SK-N-SH treated with all-trans-retinoic acid at 6 μM for 48 hours (cell line): ENCODE measurements at regions not wholly inside any gene's neighbourhood (a gene's known extent, or its start where the extent isn't known, plus 50 kb on each side); places are given as distances from the start of the nearest gene placed in this dataset.

Experiments
- ATAC-seq: fragments of 200-7000 bp; cut with Tn5 transposase; 3 replicates; pipeline ENCODE4 v1.9.1; 2020; ENCODE audit warnings: mild to moderate bottlenecking, moderate library complexity
- BACH2 ChIP-seq: fragments of 250-450 bp; sonication (Bioruptor Pico); IDR thresholded peaks from 2 replicates; pipeline ENCODE4 v1.9.0; 2021; ENCODE audit warnings: mild to moderate bottlenecking, borderline replicate concordance
- CSDC2 ChIP-seq: fragments of 250-450 bp; sonication (Bioruptor Pico); IDR thresholded peaks from 2 replicates; pipeline ENCODE4 v1.5.0; 2020; ENCODE audit warnings: mild to moderate bottlenecking, moderate library complexity
- ESRRG ChIP-seq: fragments of 250-450 bp; sonication (Bioruptor Pico); IDR thresholded peaks from 2 replicates; pipeline ENCODE4 v1.6.1; 2021; ENCODE audit warnings: mild to moderate bottlenecking
- GLIS3 ChIP-seq: fragments of 250-450 bp; sonication (Bioruptor Pico); IDR thresholded peaks from 2 replicates; pipeline ENCODE4 v1.5.0; 2020; ENCODE audit warnings: mild to moderate bottlenecking, moderate library complexity
- ISL1 ChIP-seq: fragments of 250-450 bp; sonication (Bioruptor Pico); IDR thresholded peaks from 2 replicates; pipeline ENCODE4 v2.1.2; 2022; ENCODE audit warnings: mild to moderate bottlenecking, moderate library complexity
- OSR1 ChIP-seq: fragments of 250-450 bp; sonication (Bioruptor Pico); IDR thresholded peaks from 2 replicates; pipeline ENCODE4 v1.8.0; 2022; ENCODE audit warnings: moderate library complexity, mild to moderate bottlenecking, inconsistent platforms
- PPARA ChIP-seq: fragments of 250-450 bp; sonication (Bioruptor Pico); IDR thresholded peaks from 2 replicates; pipeline ENCODE4 v1.5.0; 2020; ENCODE audit warnings: mild to moderate bottlenecking, borderline replicate concordance
- SNAI2 ChIP-seq: fragments of 250-450 bp; sonication (Bioruptor Pico); IDR thresholded peaks from 2 replicates; pipeline ENCODE4 v1.5.0; 2020; ENCODE audit warnings: mild to moderate bottlenecking, moderate library complexity
- TCF4 ChIP-seq: fragments of 250-450 bp; sonication (Bioruptor Pico); IDR thresholded peaks from 2 replicates; pipeline ENCODE4 v1.8.0; 2021; ENCODE audit warnings: mild to moderate bottlenecking, moderate library complexity, borderline replicate concordance
- TOX ChIP-seq: fragments of 250-450 bp; sonication (Bioruptor Pico); IDR thresholded peaks from 2 replicates; pipeline ENCODE4 v1.8.0; 2021; ENCODE audit warnings: mild to moderate bottlenecking, moderate library complexity, borderline replicate concordance
- ZC3H10 ChIP-seq: fragments of 250-450 bp; sonication (Bioruptor Pico); IDR thresholded peaks from 2 replicates; pipeline ENCODE4 v1.5.1; 2021; ENCODE audit warnings: mild to moderate bottlenecking, moderate library complexity
- ZFP30 ChIP-seq: fragments of 450-650 bp; formaldehyde crosslinking; IDR thresholded peaks from 2 replicates; pipeline ENCODE4 v1.5.0; 2022; ENCODE audit warnings: mild to moderate bottlenecking, moderate library complexity
- ZNF565 ChIP-seq: fragments of 450-650 bp; formaldehyde crosslinking; conservative IDR thresholded peaks from 2 replicates; pipeline ENCODE4 v1.5.0; 2020; ENCODE audit warnings: low read depth, mild to moderate bottlenecking, moderate library complexity
- ZNF70 ChIP-seq: fragments of 450-650 bp; formaldehyde crosslinking; IDR thresholded peaks from 2 replicates; pipeline ENCODE4 v1.5.0; 2020; ENCODE audit warnings: mild to moderate bottlenecking, moderate library complexity
- ZNF8 ChIP-seq: fragments of 450-650 bp; formaldehyde crosslinking; IDR thresholded peaks from 2 replicates; pipeline ENCODE4 v1.5.0; 2020; ENCODE audit warnings: mild to moderate bottlenecking, moderate library complexity
- TF ChIP-seq, protein P1 (sequence below): fragments of 250-450 bp; sonication (Bioruptor Pico); IDR thresholded peaks from 2 replicates; pipeline ENCODE4 v1.5.1; 2020; ENCODE audit warnings: low read depth, mild to moderate bottlenecking, moderate library complexity
- TF ChIP-seq, protein P2 (sequence below): fragments of 250-450 bp; sonication (Bioruptor Pico); IDR thresholded peaks from 2 replicates; pipeline ENCODE4 v1.5.0; 2020; ENCODE audit warnings: mild to moderate bottlenecking, moderate library complexity
- TF ChIP-seq, protein P3 (sequence below): fragments of 250-450 bp; sonication (Bioruptor Pico); IDR thresholded peaks from 2 replicates; pipeline ENCODE4 v1.5.1; 2021; ENCODE audit warnings: mild to moderate bottlenecking, moderate library complexity

DNA sequence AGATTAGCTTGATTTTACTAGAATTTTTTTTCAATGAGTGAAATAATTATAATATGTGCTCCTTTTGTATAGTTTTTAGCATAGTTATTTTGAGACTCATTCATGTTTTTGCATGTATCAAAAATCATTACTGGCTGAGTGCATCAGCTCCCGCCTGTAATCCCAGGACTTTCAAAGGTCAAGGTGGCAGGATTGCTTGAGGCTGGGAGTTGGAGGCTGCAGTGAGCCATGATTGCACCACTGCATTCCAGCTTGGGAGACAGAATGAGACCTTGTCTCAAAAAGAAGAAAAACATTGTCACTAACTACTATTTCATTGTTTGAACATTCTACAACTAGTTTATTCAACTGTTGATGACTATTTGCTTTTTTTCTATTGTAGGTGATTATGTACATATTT, 802.7 kb downstream of the SLC16A7 start:
- TF ChIP-seq ZNF70 (CRISPR knock-in tag): no peak
- TF ChIP-seq ZFP30 (CRISPR knock-in tag): no peak
- TF ChIP-seq TCF4 (CRISPR knock-in tag): no peak
- TF ChIP-seq ZNF8 (CRISPR knock-in tag): no peak
- no peak for TF ChIP-seq ESRRG
- no peak for TF ChIP-seq CSDC2 (CRISPR knock-in tag)
- no peak for TF ChIP-seq ZC3H10
- TF ChIP-seq ISL1 (CRISPR knock-in tag): no peak
- TF ChIP-seq, protein P1, sequence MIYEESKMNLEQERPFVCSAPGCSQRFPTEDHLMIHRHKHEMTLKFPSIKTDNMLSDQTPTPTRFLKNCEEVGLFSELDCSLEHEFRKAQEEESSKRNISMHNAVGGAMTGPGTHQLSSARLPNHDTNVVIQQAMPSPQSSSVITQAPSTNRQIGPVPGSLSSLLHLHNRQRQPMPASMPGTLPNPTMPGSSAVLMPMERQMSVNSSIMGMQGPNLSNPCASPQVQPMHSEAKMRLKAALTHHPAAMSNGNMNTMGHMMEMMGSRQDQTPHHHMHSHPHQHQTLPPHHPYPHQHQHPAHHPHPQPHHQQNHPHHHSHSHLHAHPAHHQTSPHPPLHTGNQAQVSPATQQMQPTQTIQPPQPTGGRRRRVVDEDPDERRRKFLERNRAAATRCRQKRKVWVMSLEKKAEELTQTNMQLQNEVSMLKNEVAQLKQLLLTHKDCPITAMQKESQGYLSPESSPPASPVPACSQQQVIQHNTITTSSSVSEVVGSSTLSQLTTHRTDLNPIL: no peak
- TF ChIP-seq TOX (CRISPR knock-in tag): no peak
- no peak for TF ChIP-seq SNAI2 (CRISPR knock-in tag)
- TF ChIP-seq, protein P2, sequence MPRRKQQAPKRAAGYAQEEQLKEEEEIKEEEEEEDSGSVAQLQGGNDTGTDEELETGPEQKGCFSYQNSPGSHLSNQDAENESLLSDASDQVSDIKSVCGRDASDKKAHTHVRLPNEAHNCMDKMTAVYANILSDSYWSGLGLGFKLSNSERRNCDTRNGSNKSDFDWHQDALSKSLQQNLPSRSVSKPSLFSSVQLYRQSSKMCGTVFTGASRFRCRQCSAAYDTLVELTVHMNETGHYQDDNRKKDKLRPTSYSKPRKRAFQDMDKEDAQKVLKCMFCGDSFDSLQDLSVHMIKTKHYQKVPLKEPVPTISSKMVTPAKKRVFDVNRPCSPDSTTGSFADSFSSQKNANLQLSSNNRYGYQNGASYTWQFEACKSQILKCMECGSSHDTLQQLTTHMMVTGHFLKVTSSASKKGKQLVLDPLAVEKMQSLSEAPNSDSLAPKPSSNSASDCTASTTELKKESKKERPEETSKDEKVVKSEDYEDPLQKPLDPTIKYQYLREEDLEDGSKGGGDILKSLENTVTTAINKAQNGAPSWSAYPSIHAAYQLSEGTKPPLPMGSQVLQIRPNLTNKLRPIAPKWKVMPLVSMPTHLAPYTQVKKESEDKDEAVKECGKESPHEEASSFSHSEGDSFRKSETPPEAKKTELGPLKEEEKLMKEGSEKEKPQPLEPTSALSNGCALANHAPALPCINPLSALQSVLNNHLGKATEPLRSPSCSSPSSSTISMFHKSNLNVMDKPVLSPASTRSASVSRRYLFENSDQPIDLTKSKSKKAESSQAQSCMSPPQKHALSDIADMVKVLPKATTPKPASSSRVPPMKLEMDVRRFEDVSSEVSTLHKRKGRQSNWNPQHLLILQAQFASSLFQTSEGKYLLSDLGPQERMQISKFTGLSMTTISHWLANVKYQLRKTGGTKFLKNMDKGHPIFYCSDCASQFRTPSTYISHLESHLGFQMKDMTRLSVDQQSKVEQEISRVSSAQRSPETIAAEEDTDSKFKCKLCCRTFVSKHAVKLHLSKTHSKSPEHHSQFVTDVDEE: no peak
- TF ChIP-seq PPARA (CRISPR knock-in tag): no peak
- TF ChIP-seq, protein P3, sequence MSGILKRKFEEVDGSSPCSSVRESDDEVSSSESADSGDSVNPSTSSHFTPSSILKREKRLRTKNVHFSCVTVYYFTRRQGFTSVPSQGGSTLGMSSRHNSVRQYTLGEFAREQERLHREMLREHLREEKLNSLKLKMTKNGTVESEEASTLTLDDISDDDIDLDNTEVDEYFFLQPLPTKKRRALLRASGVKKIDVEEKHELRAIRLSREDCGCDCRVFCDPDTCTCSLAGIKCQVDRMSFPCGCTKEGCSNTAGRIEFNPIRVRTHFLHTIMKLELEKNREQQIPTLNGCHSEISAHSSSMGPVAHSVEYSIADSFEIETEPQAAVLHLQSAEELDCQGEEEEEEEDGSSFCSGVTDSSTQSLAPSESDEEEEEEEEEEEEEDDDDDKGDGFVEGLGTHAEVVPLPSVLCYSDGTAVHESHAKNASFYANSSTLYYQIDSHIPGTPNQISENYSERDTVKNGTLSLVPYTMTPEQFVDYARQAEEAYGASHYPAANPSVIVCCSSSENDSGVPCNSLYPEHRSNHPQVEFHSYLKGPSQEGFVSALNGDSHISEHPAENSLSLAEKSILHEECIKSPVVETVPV (CRISPR knock-in tag): no peak

DNA sequence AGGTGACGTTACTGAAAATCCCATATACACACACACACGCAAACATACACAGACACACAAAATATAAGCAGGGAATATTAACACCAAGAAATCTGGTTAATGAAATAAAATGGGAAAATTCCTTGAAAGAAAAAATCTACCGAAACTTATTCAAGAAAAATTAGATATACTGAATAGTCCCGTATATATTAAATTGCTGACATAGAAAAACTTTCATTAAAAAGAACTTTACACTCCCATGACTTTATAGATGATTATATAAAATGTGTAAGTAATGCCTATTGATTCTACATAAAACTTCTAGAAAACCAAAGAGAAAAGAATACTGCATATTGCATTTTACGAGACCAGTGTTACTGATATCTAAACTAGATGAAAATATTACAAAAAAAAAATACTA, 803.2 kb downstream of the SLC16A7 start:
- ATAC-seq: no peak
- TF ChIP-seq TOX (CRISPR knock-in tag): no peak
- no peak for TF ChIP-seq BACH2 (CRISPR knock-in tag)

More for the DNA sequence above, 802.7 kb downstream of the SLC16A7 start:
- ATAC-seq: no peak

DNA sequence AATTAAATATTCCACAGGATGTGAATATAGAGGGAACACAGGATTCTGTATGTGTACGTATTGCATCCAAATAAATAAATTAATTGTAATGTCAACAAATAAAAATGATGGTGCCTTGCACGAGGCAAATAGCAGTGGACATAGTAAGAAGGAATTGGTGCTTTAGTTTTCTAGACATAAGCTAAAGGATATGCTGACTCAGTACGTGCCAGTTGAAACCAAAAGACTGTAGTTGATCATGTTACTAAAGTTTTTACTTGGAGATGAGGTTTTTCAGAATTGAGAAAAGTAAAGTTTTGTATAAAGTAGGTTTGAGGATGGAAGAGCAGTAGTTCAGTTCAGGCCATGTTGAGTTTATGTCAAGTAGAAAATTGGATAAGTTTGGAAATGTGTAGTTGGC, 807.2 kb downstream of the SLC16A7 start:
- no peak for ATAC-seq
- TF ChIP-seq, protein P2: no peak
- TF ChIP-seq OSR1 (CRISPR knock-in tag) (no peak), GLIS3 (CRISPR knock-in tag) (no peak), ZC3H10 (no peak)
- TF ChIP-seq, protein P3 (CRISPR knock-in tag): no peak

DNA sequence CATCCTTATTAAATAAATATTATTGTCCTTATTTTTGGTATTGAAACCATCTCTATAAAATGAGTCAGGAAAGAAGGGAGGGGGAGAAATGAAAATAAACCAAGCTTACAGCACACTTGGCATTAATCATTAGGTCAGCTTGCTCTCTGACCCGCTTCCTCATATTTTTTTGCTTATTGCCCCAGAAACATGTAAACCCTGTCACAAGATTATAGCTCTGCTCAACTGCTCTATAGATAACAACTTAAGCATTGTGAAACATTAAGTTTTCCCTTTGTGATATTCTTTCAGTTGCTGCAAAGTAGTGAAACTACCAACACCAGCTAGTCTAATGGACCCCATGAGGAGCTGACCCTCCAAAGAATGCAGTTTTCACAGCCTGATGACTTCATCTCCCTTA, 819.5 kb downstream of the SLC16A7 start:
- TF ChIP-seq CSDC2 (CRISPR knock-in tag): no peak
- TF ChIP-seq, protein P1: no peak
- TF ChIP-seq, protein P3 (CRISPR knock-in tag): no peak
- no peak for TF ChIP-seq PPARA (CRISPR knock-in tag)
- TF ChIP-seq ZNF565 (CRISPR knock-in tag): no peak
- TF ChIP-seq TOX (CRISPR knock-in tag): no peak
- TF ChIP-seq SNAI2 (CRISPR knock-in tag): no peak
- TF ChIP-seq TCF4 (CRISPR knock-in tag): no peak
- ATAC-seq: no peak
